SK-N-MC (cell line): ENCODE measurements at regions not wholly inside any gene's neighbourhood (a gene's known extent, or its start where the extent isn't known, plus 50 kb on each side); places are given as distances from the start of the nearest gene placed in this dataset.

Source experiments
- DNase-seq: peaks from one replicate; pipeline ENCODE4 v3.0.0-alpha.2; 2011; ENCODE audit warnings: low read depth, low spot score
- H3K27ac ChIP-seq: fragments of 200-600 bp; sonication (generic); 2 replicates; pipeline ENCODE4 v1.5.1; 2016; ENCODE audit warnings: mixed run types
- H3K36me3 ChIP-seq: fragments of 200-600 bp; sonication (generic); 2 replicates; pipeline ENCODE4 v1.6.1; 2017; ENCODE audit warnings: antibody characterized with exemption, low read length, mixed read lengths; ENCODE audit not compliant: insufficient read depth
- H3K4me3 ChIP-seq: fragments of 200-600 bp; sonication (generic); 2 replicates; pipeline ENCODE4 v1.5.1; 2016
- H3K9ac ChIP-seq: fragments of 200-600 bp; sonication (generic); 2 replicates; pipeline ENCODE4 v1.8.0; 2017; ENCODE audit warnings: mixed run types, mixed read lengths; ENCODE audit not compliant: insufficient read length
- H3K9me3 ChIP-seq: fragments of 200-600 bp; sonication (generic); 2 replicates; pipeline ENCODE4 v1.6.1; 2017; ENCODE audit warnings: low read depth, mild to moderate bottlenecking, antibody characterized with exemption, low read length, moderate library complexity, mixed read lengths
- EZH2 ChIP-seq: fragments of 200-600 bp; sonication (generic); IDR thresholded peaks from one replicate; pipeline ENCODE4 v1.6.1; 2017; ENCODE audit warnings: antibody characterized with exemption
- FOXP2 ChIP-seq: optimal IDR thresholded peaks from 2 replicates; pipeline ENCODE3; 2011; ENCODE audit warnings: mild to moderate bottlenecking, moderate library complexity; ENCODE audit not compliant: insufficient read depth; ENCODE audit errors: extremely low read length, control extremely low read depth
- POLR2AphosphoS5 ChIP-seq: IDR thresholded peaks from 2 replicates; pipeline ENCODE4 v1.6.1; 2012; ENCODE audit warnings: mild to moderate bottlenecking, low read depth, low read length, borderline replicate concordance

- TF ChIP-seq EZH2 (no peak), POLR2AphosphoS5 (no peak), FOXP2 (no peak)
- Histone ChIP-seq H3K9ac (no peak overlapping the region), H3K36me3 (no peaks in the 10 kb centered on the region), H3K4me3 (no peak overlapping the region), H3K9me3 (no peaks in the 10 kb centered on the region), H3K27ac (no peak overlapping the region)
- DNase-seq, result no peak
Measured at GRCh38 chr12:13588574-13588973, 392.0 kb downstream of the EMP1 start.

- no peak for DNase-seq
- TF ChIP-seq FOXP2 (no peak), POLR2AphosphoS5 (no peak), EZH2 (no peak)
Measured at GRCh38 chr12:13587721-13588390, 391.3 kb downstream of the EMP1 start.

GRCh38 chr12:13586361-13586760, 389.8 kb downstream of the EMP1 start:
- DNase-seq, result no peak
- H3K27ac ChIP-seq, result no peak overlapping the region
- H3K9ac ChIP-seq, result no peak overlapping the region
- no peak overlapping the region for H3K4me3 ChIP-seq
- H3K36me3 ChIP-seq, result no peaks in the 10 kb centered on the region
- H3K9me3 ChIP-seq, result no peaks in the 10 kb centered on the region
- TF ChIP-seq FOXP2, result no peak

More at GRCh38 chr12:13587721-13588390, 391.3 kb downstream of the EMP1 start:
- no peak overlapping the region for H3K27ac ChIP-seq
- no peak overlapping the region for H3K4me3 ChIP-seq
- no peak overlapping the region for H3K9ac ChIP-seq
- no peaks in the 10 kb centered on the region for H3K9me3 ChIP-seq
- H3K36me3 ChIP-seq, result no peaks in the 10 kb centered on the region

- no peak for DNase-seq
- no peak overlapping the region for H3K27ac ChIP-seq
- H3K9me3 ChIP-seq, result no peaks in the 10 kb centered on the region
- H3K36me3 ChIP-seq, result no peaks in the 10 kb centered on the region
- H3K4me3 ChIP-seq, result no peak overlapping the region
- no peak overlapping the region for H3K9ac ChIP-seq
- TF ChIP-seq FOXP2, result no peak
- TF ChIP-seq POLR2AphosphoS5, result no peak
- TF ChIP-seq EZH2, result no peak
Measured at GRCh38 chr12:13584541-13584940, 388.0 kb downstream of the EMP1 start.

GRCh38 chr12:13583630-13584029, 387.1 kb downstream of the EMP1 start:
- Histone ChIP-seq H3K36me3 (no peaks in the 10 kb centered on the region), H3K4me3 (no peak overlapping the region), H3K27ac (no peak overlapping the region), H3K9me3 (no peaks in the 10 kb centered on the region), H3K9ac (no peak overlapping the region)
- DNase-seq, result no peak
- TF ChIP-seq FOXP2 (no peak), EZH2 (no peak), POLR2AphosphoS5 (no peak)

GRCh38 chr12:13582421-13582820, 385.9 kb downstream of the EMP1 start:
- no peak overlapping the region for H3K27ac ChIP-seq
- H3K9ac ChIP-seq, result no peak overlapping the region
- TF ChIP-seq EZH2 (no peak), POLR2AphosphoS5 (no peak), FOXP2 (no peak)
- no peak for DNase-seq
- no peak overlapping the region for H3K4me3 ChIP-seq
- H3K36me3 ChIP-seq, result no peaks in the 10 kb centered on the region
- no peaks in the 10 kb centered on the region for H3K9me3 ChIP-seq

GRCh38 chr12:13581031-13581430, 384.5 kb downstream of the EMP1 start:
- DNase-seq, result no peak
- Histone ChIP-seq H3K9ac (no peak overlapping the region), H3K36me3 (no peaks in the 10 kb centered on the region), H3K27ac (no peak overlapping the region), H3K4me3 (no peak overlapping the region), H3K9me3 (no peaks in the 10 kb centered on the region)
- TF ChIP-seq POLR2AphosphoS5 (no peak), FOXP2 (no peak), EZH2 (no peak)

- no peaks in the 10 kb centered on the region for H3K36me3 ChIP-seq
- H3K4me3 ChIP-seq, result no peak overlapping the region
- DNase-seq, result no peak
- TF ChIP-seq POLR2AphosphoS5 (no peak), EZH2 (no peak), FOXP2 (no peak)
- H3K27ac ChIP-seq, result no peak overlapping the region
- H3K9ac ChIP-seq, result no peak overlapping the region
- no peaks in the 10 kb centered on the region for H3K9me3 ChIP-seq
Measured at GRCh38 chr12:13580206-13580605, 383.7 kb downstream of the EMP1 start.

GRCh38 chr12:13576935-13577500, 380.5 kb downstream of the EMP1 start:
- no peak for DNase-seq
- TF ChIP-seq EZH2, result no peak
- no peaks in the 10 kb centered on the region for H3K9me3 ChIP-seq
- no peak overlapping the region for H3K4me3 ChIP-seq
- no peak overlapping the region for H3K9ac ChIP-seq
- H3K27ac ChIP-seq, result no peak overlapping the region
- H3K36me3 ChIP-seq, result no peaks in the 10 kb centered on the region
